T-helper 2 cell (primary cell): ENCODE measurements at regions not wholly inside any gene's neighbourhood (a gene's known extent, or its start where the extent isn't known, plus 50 kb on each side); places are given as distances from the start of the nearest gene placed in this dataset.
"Not testable (repeated sequence)": the region's sequence is repeated elsewhere in the genome, so short reads cannot be mapped to it uniquely, and the experiment has no call there.

Experiments
- DNase-seq, 5 experiments: peaks; one replicate each; pipeline versions ENCODE4 v3.0.0 to v3.0.0-alpha.2; 2012 to 2022

DNA sequence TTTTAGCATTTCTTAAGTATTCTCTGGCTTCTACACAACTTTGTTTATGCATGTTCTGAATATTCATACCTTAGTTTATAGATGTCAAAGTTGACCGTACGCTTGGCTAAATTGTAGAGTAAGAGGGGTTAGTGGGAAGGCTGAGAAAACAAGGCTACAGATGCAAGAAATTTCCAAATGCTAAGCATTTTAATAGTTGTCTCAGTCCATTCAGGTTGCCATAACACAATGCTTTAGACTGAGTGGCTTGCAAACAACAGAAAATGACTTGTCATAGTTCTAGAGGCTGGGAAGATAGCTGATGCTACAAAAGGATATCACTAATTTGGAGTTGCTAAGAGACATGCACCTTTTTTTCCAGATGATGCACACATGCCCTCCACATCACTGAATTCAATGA is 53.0 kb upstream of the C1QTNF3 start:
- not testable (repeated sequence) for DNase-seq

DNA sequence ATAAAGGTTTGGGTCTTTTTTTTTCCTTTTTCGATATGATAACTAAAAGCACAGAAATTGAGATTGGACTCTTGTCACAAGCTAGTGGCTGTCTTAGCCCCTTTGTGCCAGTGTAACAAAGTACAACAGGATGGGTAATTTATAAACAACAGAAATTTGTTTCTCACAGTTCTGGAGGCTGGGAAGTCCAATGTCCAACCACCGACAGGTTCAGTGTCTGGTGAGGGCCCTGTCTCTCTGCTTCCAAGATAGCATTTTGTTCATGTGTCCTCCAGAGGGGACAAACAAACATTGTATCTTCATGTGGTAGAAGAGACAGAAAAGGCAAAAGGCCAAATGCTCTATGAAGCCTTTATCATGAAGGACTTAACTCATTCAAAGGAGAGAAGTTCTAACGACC is 56.9 kb upstream of the C1QTNF3 start:
- DNase-seq = not testable (repeated sequence)

DNA sequence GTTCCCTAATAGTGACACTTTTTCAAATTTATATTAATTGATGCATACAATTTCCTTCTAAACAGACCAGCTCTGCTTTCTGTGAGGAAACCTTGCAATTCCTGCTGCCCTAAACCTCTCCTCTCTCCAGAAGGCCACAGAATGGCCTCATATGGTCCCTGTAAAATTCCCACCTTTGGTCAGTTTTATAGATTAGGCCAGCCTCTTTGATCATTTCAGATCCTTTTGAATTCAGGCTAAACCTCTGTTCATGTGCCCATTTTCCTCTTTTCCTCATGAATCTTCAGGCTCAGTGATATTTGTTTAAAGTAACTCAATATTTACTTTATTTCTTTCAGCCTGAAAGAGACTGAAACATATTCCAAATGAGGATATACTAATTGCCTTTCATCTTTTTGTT is 58.6 kb upstream of the C1QTNF3 start:
- not testable (repeated sequence) for DNase-seq

DNA sequence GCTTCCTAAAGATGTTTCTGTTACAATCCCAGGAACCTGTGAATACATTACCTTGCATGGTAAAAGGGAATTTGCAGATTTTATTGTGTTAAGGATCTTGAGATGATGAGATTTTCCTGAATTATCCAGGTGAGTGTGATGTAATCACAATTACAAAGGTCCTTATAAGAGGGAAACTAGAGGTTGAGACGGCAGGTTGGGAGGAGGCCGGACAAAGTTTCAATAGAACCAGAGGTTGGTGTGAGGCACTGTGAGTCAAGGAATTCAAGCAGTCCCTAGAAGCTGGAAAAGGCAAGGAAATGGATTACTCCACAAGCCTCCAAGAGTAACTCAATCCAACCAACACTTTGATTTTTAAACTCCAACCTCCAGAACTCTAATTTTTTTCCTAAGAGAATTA is 65.9 kb upstream of the C1QTNF3 start:
- DNase-seq = not testable (repeated sequence)

DNA sequence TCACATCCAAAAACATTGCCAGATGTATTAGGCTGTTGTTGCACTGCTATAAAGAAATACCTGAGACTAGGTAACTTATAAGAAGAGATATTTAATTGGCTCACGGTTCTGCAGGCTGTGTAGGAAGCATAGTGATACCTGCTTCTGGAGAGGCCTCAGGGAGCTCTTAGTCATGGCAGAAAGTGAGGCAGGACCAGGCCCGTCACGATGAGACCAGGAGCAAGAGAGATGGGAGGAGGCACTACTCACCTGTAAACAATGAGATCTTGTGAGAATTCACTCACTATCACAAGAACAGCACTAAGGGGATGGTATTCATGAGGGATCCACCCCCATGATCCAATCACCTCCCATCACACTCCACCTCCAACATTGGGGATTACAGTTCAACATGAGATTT is 81.3 kb upstream of the C1QTNF3 start:
- DNase-seq = not testable (repeated sequence)

DNA sequence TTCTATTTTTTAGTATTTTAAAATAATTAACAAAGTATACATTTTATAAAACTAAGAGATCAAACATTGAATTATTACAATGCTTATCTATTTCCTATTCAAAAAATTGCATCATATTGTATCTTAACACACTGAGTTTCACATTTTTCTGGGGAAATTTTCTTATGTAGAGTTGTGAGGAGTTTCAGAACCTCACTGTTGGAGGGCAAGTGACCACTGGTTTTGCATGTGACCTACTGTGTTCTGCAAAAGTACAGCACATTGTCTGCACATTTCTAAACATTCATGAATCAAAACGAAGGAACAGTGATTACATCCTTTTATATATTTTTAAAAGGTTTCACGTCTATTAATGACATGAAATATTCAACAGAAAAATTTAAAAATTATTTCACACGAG is 82.3 kb upstream of the C1QTNF3 start:
- not testable (repeated sequence) for DNase-seq

DNA sequence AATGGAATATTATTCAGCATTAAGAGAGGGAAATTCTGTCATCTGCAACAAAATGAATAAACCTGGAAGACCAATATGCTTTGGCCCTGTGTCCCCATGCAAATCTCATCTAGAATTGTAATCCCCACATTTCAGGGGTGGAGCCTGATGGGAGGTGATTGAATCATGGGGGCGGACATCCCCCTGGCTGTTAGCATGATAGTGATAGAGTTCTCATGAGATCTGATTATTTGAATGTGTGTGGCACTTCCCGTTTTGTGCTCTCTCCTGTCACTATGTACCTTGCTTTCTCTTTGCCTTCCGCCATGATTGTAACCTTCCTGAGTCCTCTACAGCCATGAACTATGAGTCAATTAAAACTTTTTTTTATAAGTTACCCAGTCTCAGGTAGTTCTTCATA is 83.7 kb upstream of the C1QTNF3 start:
- DNase-seq = not testable (repeated sequence)

DNA sequence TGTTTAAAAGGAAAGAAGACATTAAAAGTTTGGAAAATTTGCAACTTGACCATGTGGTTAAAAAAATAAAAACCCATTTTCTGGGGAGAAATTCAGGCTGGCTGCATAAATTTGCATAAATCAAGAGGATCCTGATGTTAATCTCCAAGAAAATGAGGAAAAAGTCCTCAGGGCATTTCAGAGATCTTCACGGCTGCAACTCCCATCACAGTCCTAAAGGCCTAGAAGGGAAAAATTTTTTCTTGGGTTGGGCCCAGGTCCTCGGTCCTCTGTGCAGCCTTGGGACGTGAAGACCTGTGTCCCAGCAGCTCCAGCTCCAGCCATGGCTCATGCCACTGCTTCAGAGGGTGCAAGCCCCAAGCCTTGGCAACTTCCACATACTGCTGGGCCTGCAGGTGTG is 84.8 kb upstream of the C1QTNF3 start:
- not testable (repeated sequence) for DNase-seq

DNA sequence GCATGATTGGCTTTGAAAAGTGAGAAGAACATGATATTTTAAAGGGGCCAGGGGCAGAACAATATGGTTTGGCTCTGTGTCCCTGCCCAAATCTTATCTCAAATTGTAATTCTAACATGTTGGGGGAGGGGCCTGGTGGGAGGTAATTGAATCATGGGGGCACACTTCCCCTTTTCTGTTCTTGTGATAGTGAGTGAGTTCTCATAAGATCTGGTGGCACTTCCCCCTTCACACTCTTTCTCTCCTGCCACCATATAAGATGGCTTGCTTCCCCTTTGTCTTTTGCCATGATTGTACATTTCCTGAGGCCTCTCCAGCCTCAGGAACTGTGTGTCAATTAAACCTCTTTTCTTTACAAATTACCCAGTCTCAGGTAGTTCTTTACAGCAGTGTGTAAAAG is 85.9 kb upstream of the C1QTNF3 start:
- not testable (repeated sequence) for DNase-seq

DNA sequence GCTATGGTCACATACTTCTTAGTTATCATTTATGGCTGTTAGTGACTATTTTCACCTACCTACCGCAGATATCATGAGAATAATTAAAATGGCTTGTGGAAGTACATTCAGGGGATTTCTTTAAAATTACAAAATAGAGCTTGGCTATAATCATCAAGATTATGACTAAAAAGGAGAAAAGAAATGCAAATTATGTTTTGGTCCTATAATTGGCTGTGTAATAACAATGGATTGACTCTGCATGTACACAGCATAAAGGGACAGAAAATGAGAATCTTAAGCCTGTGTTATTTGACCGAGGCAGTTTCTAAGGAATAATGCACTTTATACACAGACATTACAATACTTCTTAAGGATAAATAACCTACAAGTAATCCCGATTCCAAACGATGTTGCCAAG is 112.0 kb upstream of the C1QTNF3 start:
- not testable (repeated sequence) for DNase-seq

DNA sequence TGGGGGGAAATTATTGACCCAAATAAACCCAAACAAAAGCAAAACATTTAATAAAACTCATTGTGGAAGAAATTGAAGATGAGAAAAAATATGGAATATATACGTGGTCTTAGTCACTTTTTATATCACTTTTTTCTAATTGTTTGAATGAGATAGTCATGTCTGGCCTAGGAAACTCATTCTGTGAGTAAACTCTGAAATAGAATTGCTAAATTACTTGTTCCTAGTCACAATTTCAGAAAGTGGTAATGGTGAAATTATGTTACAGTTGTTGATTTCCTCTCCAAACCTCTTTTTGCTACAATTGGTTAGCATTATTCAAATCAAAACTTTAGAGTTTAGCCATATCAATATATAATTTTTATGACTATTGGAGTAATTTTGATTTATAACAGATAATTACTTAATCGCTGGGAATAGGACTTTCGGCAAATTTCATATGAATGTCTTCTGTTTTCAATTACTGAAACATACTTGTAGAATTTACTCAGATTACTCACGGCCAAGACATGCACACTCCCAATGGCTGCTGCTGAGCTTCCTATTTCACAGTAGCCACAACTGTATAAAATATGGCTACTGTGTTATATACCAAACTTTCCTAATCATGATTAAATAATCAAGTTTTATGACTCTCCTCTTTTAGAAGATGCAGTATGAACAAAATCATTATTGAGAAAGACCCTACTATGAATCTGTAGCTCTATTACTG is 113.8 kb upstream of the C1QTNF3 start:
- peak in 1 of 5 experiments; percentile 52 for DNase-seq

DNA sequence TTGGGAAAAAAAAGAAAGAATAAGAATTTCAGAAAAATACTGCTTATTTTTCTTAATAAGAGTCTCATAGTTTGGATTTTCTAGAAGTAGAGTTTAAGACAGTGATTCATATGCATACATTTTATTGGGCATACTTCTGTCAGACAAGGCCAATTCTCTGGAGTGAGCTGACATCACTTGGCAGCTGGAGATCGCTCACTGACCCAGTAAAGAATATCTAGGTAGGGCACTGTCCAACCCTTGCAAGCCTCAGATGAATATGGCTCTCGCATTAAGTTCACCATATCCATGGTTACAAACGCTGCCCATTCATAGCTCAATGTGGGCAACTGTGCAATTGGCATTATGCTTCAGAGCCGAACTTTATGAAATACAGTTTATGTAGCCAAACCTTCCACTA is 117.9 kb upstream of the C1QTNF3 start:
- DNase-seq = not testable (repeated sequence)

DNA sequence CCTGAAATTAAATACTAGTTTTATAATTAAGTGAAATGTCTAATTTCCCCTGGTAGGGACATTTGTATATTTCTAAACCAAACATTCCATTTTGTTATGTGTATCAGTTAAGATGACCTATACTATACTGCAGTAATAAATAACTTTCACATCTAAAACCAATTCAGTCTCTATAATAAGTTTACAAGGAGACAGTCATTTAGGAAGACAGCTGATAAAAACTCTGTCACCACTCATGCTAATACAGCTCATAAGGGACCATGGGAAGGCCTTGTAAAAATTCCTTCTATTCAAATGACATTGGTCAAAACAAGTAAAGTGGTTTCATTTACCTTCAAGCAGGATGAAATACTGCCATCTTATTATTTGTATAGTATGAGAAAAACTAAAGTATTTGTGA is 128.4 kb upstream of the C1QTNF3 start:
- DNase-seq = not testable (repeated sequence)

DNA sequence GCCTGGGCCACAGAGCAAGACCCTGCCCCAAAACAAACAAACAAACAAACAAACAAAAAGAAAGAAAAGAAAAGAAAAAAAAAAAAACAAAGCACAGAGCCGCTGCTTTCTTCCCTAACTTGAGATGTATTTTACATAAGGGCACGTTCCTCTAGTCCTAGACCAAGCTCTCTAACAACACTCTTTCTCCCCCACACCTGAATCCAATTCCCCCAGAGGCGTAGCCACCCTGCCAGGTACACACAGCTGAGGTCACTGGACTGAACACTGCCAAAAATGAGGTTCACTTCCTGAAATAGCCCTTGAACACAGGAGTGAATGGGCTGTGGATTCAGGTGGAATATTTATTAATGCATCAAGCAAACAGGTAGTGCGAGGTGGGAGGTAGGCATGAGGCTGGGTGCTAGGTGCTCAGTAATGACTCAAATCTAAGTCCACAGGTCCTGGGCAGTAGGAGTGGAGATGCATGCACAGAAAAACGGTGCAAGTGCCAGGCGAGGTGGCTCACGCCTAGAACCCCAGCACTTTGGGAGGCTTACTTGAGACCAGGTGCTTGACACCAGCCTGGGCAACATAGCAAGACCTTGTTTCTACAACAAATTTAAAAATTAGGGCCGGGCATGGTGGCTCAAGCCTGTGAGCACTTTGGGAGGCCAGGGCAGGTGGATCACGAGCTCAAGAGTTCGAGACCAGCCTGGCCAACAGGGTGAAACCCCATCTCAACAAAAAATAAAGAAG is 136.6 kb upstream of the C1QTNF3 start:
- peak in 1 of 5 experiments; percentile 10 for DNase-seq

DNA sequence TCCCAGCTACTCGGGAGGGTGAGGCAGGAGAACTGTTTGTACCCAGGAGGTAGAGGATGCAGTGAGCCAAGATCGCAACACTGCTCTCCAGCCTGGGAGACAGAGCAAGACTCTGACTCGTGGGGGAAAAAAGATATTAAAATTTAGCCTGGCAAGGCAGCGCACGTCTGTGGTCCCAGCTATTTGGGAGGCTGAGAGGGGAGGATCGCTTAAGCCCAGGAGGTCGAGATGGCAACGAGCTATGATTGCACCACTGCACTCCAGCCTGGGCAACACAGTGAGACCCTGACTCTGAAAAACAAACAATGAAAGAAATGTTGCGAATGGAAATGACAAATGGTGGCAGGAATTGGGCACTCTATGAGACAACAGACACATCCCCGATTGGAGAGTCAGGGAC is 137.2 kb upstream of the C1QTNF3 start:
- not testable (repeated sequence) for DNase-seq

DNA sequence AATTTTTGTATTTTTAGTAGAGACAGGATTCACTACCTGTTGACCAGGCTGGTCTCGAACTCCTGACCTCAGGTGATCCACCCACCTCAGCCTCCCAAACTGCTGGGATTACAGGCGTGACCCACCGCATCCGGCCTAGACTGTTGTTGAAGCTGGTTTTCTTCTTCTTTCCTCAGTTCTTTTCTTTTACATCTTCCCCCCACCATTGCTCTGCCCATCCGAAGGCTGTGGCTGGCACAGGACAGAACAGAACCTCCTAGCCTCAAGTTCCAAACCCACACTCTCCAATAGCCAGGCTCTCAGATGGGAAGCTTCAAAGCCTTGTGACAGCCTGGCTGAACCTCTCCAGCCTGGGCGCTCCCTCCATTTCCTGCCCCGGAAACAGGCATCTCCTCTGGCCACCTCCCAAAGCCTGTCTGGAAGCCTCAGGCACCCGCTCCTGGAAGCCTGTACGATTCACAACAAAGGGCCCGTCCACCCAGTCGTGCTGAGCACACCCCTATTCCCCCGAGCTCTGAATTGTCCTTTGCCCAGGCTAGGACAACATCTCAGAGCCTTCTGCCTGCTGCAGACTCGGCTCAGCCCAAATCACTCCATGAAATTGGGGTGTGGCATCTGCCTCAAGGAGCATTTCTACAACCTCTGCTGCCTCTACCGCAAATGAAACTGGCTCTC is 138.1 kb upstream of the C1QTNF3 start:
- DNase-seq = peak in 1 of 5 experiments; percentile 9

DNA sequence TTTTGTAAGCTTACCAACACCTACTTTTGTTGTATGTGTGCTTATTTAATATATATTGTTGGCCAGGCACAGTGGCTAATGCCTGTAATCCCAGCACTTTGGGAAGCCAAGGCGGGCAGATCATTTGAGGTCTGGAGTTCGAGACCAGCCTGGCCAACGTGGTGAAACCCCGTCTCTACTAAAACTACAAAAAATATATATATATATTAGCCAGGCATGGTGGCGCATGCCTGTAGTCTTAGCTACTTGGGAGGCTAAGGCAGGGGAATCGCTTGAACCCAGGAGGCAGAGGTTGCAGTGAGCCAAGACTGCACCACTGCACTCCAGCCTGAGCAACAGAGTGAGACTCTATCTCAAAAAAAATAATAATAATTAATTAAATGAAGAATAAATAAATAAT is 142.0 kb upstream of the C1QTNF3 start:
- not testable (repeated sequence) for DNase-seq

DNA sequence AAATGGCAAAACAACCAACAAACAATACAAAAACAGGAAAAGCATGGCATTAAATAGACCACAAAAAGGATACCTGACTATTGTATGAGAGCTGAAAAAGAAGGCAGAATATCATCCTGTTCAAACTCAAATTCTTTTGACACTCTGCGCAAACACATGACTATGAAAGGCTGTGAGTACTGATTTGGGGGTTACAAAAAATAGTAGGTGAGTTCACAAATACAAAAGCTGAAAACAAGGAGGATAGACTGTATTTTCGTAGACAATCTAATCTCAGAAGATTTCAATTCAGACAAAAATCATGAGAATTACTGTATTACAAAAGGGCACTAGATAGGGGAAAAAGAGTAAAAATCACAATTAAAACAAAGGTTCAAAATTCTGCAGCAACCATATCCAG is 142.6 kb upstream of the C1QTNF3 start:
- not testable (repeated sequence) for DNase-seq

DNA sequence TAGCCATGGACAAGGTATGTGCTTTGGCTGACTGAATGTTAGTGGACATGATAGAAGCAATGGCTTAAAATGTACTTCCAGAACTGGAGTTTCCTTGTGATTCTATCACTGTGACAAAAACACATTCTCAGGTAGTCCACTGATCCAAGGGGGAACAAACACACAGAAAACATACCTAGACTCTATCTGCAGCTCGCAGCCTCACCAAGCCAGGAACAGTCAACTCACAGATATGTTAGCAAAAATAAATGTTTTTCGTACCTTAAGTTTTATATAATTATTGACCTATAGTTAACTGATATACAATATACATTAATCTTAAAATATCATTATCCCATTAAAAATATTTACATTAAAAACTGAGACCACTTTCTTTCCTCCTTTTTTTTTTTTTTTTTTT is 143.1 kb upstream of the C1QTNF3 start:
- not testable (repeated sequence) for DNase-seq

DNA sequence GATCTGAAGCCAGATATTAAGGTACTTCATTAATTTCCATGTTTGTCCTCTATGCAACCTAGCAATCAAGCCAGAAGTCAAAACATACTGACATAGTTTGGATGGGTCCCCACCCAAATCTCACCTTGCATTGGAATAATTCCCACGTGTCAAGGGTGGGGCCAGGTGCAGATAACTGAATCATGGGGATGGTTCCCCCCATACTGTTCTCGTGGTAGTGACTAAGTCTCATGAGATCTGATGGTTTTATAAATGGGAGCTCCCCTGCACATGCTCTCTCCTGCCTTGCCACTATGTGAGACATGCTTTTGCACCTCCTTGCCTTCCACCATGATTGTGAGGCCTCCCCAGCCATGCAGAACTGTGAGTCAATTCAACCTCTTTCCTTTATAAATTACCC is 143.9 kb upstream of the C1QTNF3 start:
- DNase-seq = peak in 1 of 5 experiments; percentile 4

DNA sequence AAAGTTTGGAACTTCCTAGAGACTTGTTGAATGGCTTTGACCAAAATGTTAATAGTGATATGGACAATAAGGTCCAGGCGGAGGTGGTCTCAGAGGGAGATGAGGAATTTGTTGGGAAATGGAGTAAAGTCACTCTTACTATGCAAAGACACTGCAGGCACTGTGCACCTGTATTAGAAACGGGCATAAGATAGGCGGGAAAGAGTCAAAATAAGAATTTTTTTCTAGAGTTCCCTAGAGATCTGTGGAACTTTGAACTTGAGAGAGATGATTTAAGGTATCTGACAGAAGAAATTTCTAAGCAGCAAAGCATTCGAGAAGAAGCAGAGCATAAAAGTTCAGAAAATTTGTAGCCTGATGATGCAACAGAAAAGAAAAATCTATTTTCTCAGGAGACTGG is 144.4 kb upstream of the C1QTNF3 start:
- not testable (repeated sequence) for DNase-seq

DNA sequence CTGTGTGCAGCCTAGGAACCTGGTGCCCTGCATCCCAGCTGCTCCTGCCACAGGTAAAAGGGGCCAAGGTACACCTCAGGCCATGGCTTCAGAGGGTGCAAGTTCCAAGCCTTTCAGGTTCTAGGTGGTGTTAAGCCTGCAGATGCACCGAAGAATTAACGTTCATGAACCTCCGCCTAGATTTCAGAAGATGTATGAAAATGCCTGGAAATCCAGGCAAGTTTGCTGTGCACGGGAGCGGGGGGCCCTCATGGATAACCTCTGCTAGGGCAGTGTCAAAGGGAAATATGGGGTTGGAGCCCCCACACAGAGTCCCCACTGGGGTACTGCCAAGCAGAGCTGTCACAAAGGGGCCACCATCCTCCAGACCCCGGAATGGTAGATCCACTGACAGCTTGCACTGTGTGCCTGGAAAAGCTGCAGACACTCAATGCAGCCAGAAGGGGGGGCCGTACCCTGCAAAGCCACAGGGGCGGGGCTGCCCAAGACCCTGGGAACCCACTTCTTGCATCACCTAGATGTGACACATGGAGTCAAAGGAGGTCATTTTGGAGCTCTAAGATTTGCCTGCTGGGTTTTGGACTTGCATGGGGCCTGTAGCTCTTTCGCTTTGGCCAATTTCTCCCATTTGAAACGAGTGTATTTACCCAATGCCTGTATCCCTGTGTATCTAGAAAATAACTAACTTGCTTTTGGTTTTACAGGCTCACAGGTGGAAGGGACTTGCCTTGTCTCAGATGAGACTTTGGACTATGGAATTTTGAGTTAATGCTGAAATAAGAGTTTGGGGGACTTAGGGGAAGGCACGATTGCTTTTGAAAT is 145.2 kb upstream of the C1QTNF3 start:
- DNase-seq = peak in 4 of 5 experiments; percentile 41 to 48 (median 46)

DNA sequence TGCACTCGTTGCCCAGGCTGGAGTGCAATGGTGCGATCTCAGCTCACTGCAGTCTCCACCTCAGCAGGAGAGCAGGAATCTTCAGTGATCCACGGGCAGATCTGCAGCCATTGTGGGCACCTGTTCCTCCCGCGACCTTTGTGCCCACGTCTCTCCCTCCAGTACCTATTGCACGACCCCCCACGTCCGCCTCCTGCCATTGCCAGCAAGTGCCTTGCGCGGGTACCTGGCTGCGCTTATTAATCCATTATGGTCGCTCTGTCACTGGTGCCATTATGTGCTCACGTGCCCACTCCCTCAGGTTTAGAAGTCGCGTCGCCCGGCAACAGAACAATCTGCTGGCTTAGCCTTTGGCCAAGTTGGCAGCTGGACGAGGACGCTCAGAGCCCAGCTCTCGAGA is 146.2 kb upstream of the C1QTNF3 start:
- peak in 3 of 5 experiments; percentile 3 to 25 (median 5) for DNase-seq
